Lower leg skin (tissue), 4 donors: ENCODE measurements at regions not wholly inside any gene's neighbourhood (a gene's known extent, or its start where the extent isn't known, plus 50 kb on each side); places are given as distances from the start of the nearest gene placed in this dataset.

Source experiments
- DNase-seq, 2 donors: peaks; one replicate each; pipeline ENCODE4 v3.0.0-alpha.2; 2019; ENCODE audit warnings: low spot score in 2 of 2
- H3K4me3 ChIP-seq: fragments of 200-600 bp; sonication (generic); 2 replicates; pipeline ENCODE4 v1.5.1; 2017; ENCODE audit warnings: mild to moderate bottlenecking, low read depth; ENCODE audit not compliant: poor library complexity, severe bottlenecking
- CTCF ChIP-seq, 3 donors: fragments of 450-650 bp; IDR thresholded peaks; one replicate each; pipeline ENCODE4 v1.5.1; 2016; ENCODE audit warnings: antibody characterized with exemption in 3 of 3, mild to moderate bottlenecking in 3 of 3, moderate library complexity in 2 of 3
- POLR2A ChIP-seq, 2 donors: fragments of 450-650 bp; IDR thresholded peaks; one replicate each; pipeline ENCODE4 v1.6.1; 2016 to 2017; ENCODE audit warnings: antibody characterized with exemption in 2 of 2, mild to moderate bottlenecking in 1 of 2, moderate library complexity in 1 of 2
- WGBS, 2 donors: methylation state at CpG; one replicate each; pipeline ENCODE4 v1.1.5; 2018; 5-methylcytosine and 5-hydroxymethylcytosine counted together
- intact Hi-C: fragments of 100-400 bp; cut with DNase I; formaldehyde crosslinking; loops from one replicate; pipeline ENCODE4 v1.15.0; 2023; ENCODE audit warnings: low total_unique reads

- 27 to 41% methylated on average over 1 of the region's 1 CpG for WGBS, 2 donors
- no peak for TF ChIP-seq CTCF (IDR thresholded peaks at IDR 0.05)
- TF ChIP-seq POLR2A (IDR thresholded peaks at IDR 0.05), result no peak
- intact Hi-C loops, result no loop called here
- H3K4me3 ChIP-seq, result no peak overlapping the region
- DNase-seq, result peak in 1 of 2 donors; percentile 43
These were observed 55.6 kb upstream of the TEX51 start for GRCh38 chr2:126843081-126843480.

GRCh38 chr2:126846241-126846640 is 52.4 kb upstream of the TEX51 start:
- whole genome bisulfite sequencing, 2 donors, result 71 to 86% methylated on average over 4 of the region's 4 CpGs

More at GRCh38 chr2:126846241-126846640, 52.4 kb upstream of the TEX51 start:
- intact Hi-C loops, result no loop called here
- DNase-seq, result no peak
- TF ChIP-seq CTCF (IDR thresholded peaks at IDR 0.05) (no peak), POLR2A (IDR thresholded peaks at IDR 0.05) (no peak)
- H3K4me3 ChIP-seq, result no peak overlapping the region
